Esophagus squamous epithelium (tissue), 4 donors: ENCODE measurements at regions not wholly inside any gene's neighbourhood (a gene's known extent, or its start where the extent isn't known, plus 50 kb on each side); places are given as distances from the start of the nearest gene placed in this dataset.

ENCODE experiments used
- POLR2A ChIP-seq, 4 donors: fragments of 450-650 bp; IDR thresholded peaks; one replicate each; pipeline ENCODE4 v1.6.1; 2017; ENCODE audit warnings: antibody characterized with exemption in 4 of 4, mild to moderate bottlenecking in 4 of 4, moderate library complexity in 3 of 4
- TF ChIP-seq, protein P1 (sequence below), 6 experiments: fragments of 450-650 bp in 4 of 6; fragments of 200-600 bp in 2 of 6; sonication (generic) in 2 of 6; IDR thresholded peaks; one replicate each; pipeline ENCODE4 v1.5.1; 2016 to 2019; ENCODE audit warnings: antibody characterized with exemption in 6 of 6, mild to moderate bottlenecking in 4 of 6, moderate library complexity in 4 of 6

DNA sequence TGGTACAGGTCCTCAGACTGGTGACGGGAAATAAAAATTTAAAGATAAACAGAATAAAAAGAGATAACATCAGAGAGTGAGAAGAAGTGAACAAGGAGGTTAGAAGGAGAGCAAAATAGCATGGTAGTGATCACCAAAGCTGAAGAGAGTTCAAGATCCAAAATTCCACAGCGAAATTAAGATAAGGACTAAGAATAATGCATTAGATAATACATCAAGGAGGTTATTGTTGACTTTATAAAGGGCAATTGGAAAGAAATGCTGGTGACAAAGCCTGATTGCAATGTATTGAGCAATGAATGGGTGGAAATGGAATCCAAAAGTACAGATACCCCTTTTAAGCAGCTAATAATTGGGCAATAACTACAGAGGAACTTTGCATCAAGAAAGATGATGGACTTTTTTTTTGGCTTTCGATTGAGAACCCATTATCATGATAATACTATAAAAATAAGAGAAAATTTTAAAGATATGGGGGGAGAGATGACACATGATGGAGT, 101.6 kb upstream of the MAP9 start:
- TF ChIP-seq POLR2A (IDR thresholded peaks at IDR 0.05) = no peak
- TF ChIP-seq, protein P1, sequence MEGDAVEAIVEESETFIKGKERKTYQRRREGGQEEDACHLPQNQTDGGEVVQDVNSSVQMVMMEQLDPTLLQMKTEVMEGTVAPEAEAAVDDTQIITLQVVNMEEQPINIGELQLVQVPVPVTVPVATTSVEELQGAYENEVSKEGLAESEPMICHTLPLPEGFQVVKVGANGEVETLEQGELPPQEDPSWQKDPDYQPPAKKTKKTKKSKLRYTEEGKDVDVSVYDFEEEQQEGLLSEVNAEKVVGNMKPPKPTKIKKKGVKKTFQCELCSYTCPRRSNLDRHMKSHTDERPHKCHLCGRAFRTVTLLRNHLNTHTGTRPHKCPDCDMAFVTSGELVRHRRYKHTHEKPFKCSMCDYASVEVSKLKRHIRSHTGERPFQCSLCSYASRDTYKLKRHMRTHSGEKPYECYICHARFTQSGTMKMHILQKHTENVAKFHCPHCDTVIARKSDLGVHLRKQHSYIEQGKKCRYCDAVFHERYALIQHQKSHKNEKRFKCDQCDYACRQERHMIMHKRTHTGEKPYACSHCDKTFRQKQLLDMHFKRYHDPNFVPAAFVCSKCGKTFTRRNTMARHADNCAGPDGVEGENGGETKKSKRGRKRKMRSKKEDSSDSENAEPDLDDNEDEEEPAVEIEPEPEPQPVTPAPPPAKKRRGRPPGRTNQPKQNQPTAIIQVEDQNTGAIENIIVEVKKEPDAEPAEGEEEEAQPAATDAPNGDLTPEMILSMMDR (IDR thresholded peaks at IDR 0.05) = no peak
